Left ventricle myocardium superior (tissue), 1 donor: ENCODE measurements at regions not wholly inside any gene's neighbourhood (a gene's known extent, or its start where the extent isn't known, plus 50 kb on each side); places are given as distances from the start of the nearest gene placed in this dataset.

Source experiments
- ATAC-seq: fragments of 200-7000 bp; cut with Tn5 transposase; one replicate; pipeline ENCODE4 v1.9.1; 2020; ENCODE audit warnings: mild to moderate bottlenecking, moderate library complexity
- DNase-seq: peaks from one replicate; pipeline ENCODE4 v3.0.0-alpha.2; 2020
- intact Hi-C: fragments of 100-400 bp; cut with micrococcal nuclease; formaldehyde crosslinking; loops from one replicate; pipeline ENCODE4 v1.11.0; 2022
- donor health status: DM: no; HTN: yes; CAD: no; lungs with severe emphysema.

- intact Hi-C loops = no loop called here
- DNase-seq (no peak), ATAC-seq (no peak)
Observed at GRCh38 chr3:178152031-178152806, 384.0 kb upstream of the KCNMB2 start.

- ATAC-seq (no peak), DNase-seq (no peak)
- intact Hi-C loops = no loop called here
Observed at GRCh38 chr3:178152988-178153387, 383.2 kb upstream of the KCNMB2 start.

GRCh38 chr3:178155521-178155920 lies 380.7 kb upstream of the KCNMB2 start:
- DNase-seq = no peak
- ATAC-seq = peak; percentile 42
- intact Hi-C loops = no loop called here

- DNase-seq (no peak), ATAC-seq (no peak)
- intact Hi-C loops = no loop called here
Observed at GRCh38 chr3:178156301-178156700, 379.9 kb upstream of the KCNMB2 start.

- intact Hi-C loops = no loop called here
- DNase-seq (no peak), ATAC-seq (no peak)
Observed at GRCh38 chr3:178159691-178160220, 376.5 kb upstream of the KCNMB2 start.

- DNase-seq (no peak), ATAC-seq (no peak)
- intact Hi-C loops = no loop called here
Observed at GRCh38 chr3:178169421-178169820, 366.8 kb upstream of the KCNMB2 start.

- intact Hi-C loops = no loop called here
- ATAC-seq (peak; percentile 96), DNase-seq (no peak)
Observed at GRCh38 chr3:178170698-178171535, 365.3 kb upstream of the KCNMB2 start.

- intact Hi-C loops = no loop called here
- DNase-seq (no peak), ATAC-seq (no peak)
Observed at GRCh38 chr3:178172121-178172520, 364.1 kb upstream of the KCNMB2 start.

- no peak for DNase-seq
- intact Hi-C loops = no loop called here
- no peak for ATAC-seq
Observed at GRCh38 chr3:178174201-178174915, 361.9 kb upstream of the KCNMB2 start.

- ATAC-seq = no peak
- intact Hi-C loops = no loop called here
- no peak for DNase-seq
Observed at GRCh38 chr3:178181088-178181487, 355.1 kb upstream of the KCNMB2 start.

GRCh38 chr3:178181784-178182183 lies 354.5 kb upstream of the KCNMB2 start:
- DNase-seq = no peak
- intact Hi-C loops = no loop called here
- peak; percentile 60 for ATAC-seq

GRCh38 chr3:178182337-178182779 lies 353.9 kb upstream of the KCNMB2 start:
- ATAC-seq = peak; percentile 67
- intact Hi-C loops = no loop called here
- DNase-seq = peak; percentile 23

- intact Hi-C loops = no loop called here
- ATAC-seq (no peak), DNase-seq (no peak)
Observed at GRCh38 chr3:178184833-178185232, 351.4 kb upstream of the KCNMB2 start.

GRCh38 chr3:178186666-178187065 lies 349.6 kb upstream of the KCNMB2 start:
- intact Hi-C loops = no loop called here
- no peak for DNase-seq
- no peak for ATAC-seq

GRCh38 chr3:178189854-178190253 lies 346.4 kb upstream of the KCNMB2 start:
- no peak for ATAC-seq
- no peak for DNase-seq
- intact Hi-C loops = no loop called here

- DNase-seq (no peak), ATAC-seq (no peak)
- intact Hi-C loops = no loop called here
Observed at GRCh38 chr3:178193846-178194245, 342.4 kb upstream of the KCNMB2 start.

- intact Hi-C loops = no loop called here
- DNase-seq (no peak), ATAC-seq (no peak)
Observed at GRCh38 chr3:178194539-178194938, 341.7 kb upstream of the KCNMB2 start.

GRCh38 chr3:178195824-178196223 lies 340.4 kb upstream of the KCNMB2 start:
- intact Hi-C loops = no loop called here
- DNase-seq (no peak), ATAC-seq (peak; percentile 69)

GRCh38 chr3:178198329-178198728 lies 337.9 kb upstream of the KCNMB2 start:
- ATAC-seq (no peak), DNase-seq (no peak)
- intact Hi-C loops = no loop called here

GRCh38 chr3:178200316-178200715 lies 335.9 kb upstream of the KCNMB2 start:
- intact Hi-C loops = no loop called here
- no peak for ATAC-seq
- no peak for DNase-seq
